ENCODE measurements at regions not wholly inside any gene's neighbourhood (a gene's known extent, or its start where the extent isn't known, plus 50 kb on each side); places are given as distances from the start of the nearest gene placed in this dataset.

DNA sequence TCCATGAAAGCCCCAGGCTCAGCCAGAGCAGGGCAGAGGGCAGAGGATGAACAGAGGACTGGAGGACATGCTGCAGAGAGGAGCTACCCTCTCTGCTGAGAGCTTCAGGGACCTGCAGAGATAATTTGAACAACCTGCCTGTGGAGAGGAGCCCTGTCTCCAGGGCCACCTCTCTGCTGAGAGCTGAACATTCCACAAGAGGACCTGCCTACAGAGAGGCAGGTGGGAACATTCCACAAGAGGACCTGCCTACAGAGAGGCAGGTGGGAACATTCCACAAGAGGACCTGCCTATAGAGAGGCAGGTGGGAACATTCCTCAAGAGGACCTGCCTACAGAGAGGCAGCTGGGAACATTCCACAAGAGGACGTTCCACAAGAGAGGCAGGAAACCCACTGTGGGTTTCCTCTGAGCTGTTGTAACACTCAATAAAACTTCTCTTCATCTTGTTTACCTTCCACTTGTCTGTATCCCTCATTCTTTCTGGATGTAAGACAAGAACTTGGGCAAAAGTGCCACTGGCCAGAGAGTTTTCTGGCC, 551.9 kb upstream of the CA10 start:
- no peak overlapping the region for H3K4me3 ChIP-seq (ENCODE audit: control insufficient read depth, low read depth, low read length)
- TF ChIP-seq, protein P1, sequence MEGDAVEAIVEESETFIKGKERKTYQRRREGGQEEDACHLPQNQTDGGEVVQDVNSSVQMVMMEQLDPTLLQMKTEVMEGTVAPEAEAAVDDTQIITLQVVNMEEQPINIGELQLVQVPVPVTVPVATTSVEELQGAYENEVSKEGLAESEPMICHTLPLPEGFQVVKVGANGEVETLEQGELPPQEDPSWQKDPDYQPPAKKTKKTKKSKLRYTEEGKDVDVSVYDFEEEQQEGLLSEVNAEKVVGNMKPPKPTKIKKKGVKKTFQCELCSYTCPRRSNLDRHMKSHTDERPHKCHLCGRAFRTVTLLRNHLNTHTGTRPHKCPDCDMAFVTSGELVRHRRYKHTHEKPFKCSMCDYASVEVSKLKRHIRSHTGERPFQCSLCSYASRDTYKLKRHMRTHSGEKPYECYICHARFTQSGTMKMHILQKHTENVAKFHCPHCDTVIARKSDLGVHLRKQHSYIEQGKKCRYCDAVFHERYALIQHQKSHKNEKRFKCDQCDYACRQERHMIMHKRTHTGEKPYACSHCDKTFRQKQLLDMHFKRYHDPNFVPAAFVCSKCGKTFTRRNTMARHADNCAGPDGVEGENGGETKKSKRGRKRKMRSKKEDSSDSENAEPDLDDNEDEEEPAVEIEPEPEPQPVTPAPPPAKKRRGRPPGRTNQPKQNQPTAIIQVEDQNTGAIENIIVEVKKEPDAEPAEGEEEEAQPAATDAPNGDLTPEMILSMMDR (conservative IDR thresholded peaks at IDR 0.05; ENCODE audit: control insufficient read depth, insufficient read depth, low read depth, low read length): no peak
- no peak for DNase-seq (ENCODE audit: low read depth)

DNA sequence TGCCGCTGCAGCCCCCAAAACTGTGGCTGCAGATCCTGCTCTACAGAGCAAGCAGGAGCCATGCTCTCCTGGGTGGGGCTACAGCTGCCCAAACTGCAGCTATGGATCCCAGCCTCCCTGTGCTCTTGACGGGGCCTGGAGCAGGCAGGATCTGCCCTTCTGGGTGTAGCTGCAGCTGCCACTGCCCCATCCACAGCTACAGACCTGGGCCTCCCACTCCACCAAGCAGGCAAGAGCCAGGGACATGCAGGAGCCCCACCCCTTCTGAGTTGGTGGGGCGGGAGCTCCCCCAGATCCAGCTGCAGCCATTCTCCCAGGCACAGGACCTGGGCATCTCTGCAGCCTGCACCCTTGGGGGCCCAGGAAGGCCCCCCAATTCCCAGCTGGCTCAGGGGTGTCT, 551.2 kb upstream of the CA10 start:
- no peak overlapping the region for H3K4me3 ChIP-seq (ENCODE audit: control insufficient read depth, low read depth, low read length)
- DNase-seq (ENCODE audit: low read depth): no peak
- TF ChIP-seq, protein P1 (conservative IDR thresholded peaks at IDR 0.05; ENCODE audit: control insufficient read depth, insufficient read depth, low read depth, low read length): no peak

GRCh38 chr17:52696362-52696761, 537.8 kb upstream of the CA10 start:
- TF ChIP-seq, protein P1 (conservative IDR thresholded peaks at IDR 0.05; ENCODE audit: control insufficient read depth, insufficient read depth, low read depth, low read length): no peak
- H3K4me3 ChIP-seq (ENCODE audit: control insufficient read depth, low read depth, low read length): no peak overlapping the region
- DNase-seq (ENCODE audit: low read depth): no peak

DNA sequence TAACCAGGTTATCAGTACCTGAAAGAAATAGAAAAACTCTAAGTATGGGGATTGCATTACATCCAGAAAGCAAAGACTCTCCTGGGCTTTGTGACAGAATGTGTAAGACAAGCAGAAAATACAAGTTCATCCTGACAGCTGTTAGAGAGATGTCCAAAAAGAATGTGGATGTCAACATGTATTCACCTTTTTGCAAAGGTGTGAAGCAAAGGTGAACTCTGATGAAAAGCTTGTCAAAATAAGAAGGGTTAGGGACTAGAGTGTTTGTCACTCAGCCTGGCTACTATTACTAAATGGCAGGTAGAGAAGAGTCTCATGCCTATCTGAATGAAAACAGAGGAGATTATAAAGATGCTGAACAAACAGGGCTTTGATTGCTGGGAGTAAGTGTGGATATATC, 527.6 kb upstream of the CA10 start:
- no peak for DNase-seq (ENCODE audit: low read depth)
- H3K4me3 ChIP-seq (ENCODE audit: control insufficient read depth, low read depth, low read length): no peak overlapping the region
- TF ChIP-seq, protein P1 (conservative IDR thresholded peaks at IDR 0.05; ENCODE audit: control insufficient read depth, insufficient read depth, low read depth, low read length): no peak

DNA sequence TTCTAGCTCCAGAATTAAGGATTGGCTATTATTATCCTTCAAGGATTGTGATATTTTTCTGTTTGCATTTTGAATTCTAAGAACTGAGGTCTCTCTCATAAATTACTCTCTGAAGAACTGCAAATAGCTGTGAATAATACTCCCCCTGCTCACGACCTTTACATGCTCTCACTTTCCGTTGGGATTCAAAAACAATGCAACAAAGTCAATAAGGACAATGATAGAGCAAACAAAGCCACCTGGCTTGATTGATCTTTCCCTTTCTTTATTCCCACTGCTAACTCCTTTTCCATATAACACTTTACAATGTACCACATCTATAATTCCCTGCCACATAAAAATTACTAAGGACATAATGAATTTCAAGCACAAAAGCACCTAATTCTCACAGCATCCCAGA, 523.0 kb upstream of the CA10 start:
- TF ChIP-seq, protein P1 (conservative IDR thresholded peaks at IDR 0.05; ENCODE audit: control insufficient read depth, insufficient read depth, low read depth, low read length): no peak
- H3K4me3 ChIP-seq (ENCODE audit: control insufficient read depth, low read depth, low read length): no peak overlapping the region
- no peak for DNase-seq (ENCODE audit: low read depth)

- no peak overlapping the region for H3K4me3 ChIP-seq (ENCODE audit: control insufficient read depth, low read depth, low read length)
- TF ChIP-seq, protein P1 (conservative IDR thresholded peaks at IDR 0.05; ENCODE audit: control insufficient read depth, insufficient read depth, low read depth, low read length): no peak
- DNase-seq (ENCODE audit: low read depth): no peak
These were observed 519.7 kb upstream of the CA10 start for GRCh38 chr17:52678211-52678610.

GRCh38 chr17:52674686-52675085, 516.2 kb upstream of the CA10 start:
- H3K4me3 ChIP-seq (ENCODE audit: control insufficient read depth, low read depth, low read length): no peak overlapping the region
- TF ChIP-seq, protein P1 (conservative IDR thresholded peaks at IDR 0.05; ENCODE audit: control insufficient read depth, insufficient read depth, low read depth, low read length): no peak
- no peak for DNase-seq (ENCODE audit: low read depth)
